ENCODE measurements at regions not wholly inside any gene's neighbourhood (a gene's known extent, or its start where the extent isn't known, plus 50 kb on each side); places are given as distances from the start of the nearest gene placed in this dataset.

DNA sequence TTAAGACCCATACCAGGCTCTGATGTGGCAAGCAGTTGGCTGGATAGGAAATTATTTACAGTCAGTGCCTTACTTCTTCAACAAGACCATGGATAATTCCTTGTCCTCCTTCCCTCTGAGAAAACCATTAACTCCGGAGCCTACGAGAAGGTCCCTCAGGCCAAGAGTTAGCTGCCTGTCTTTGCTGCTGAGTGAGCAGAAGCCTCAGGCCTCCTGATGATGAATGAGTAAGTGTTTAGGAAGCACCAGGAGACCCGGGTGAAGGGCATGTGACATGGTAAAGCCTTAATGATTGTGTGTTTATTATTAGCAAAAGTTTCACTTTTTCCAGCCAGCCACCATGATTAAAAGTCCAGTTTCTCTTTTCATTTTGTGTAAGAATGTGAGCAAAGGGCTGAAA lies 174.9 kb upstream of the TOPAZ1 start:
- no peak for DNase-seq (ENCODE audit: low read depth)
- TF ChIP-seq, protein P1, sequence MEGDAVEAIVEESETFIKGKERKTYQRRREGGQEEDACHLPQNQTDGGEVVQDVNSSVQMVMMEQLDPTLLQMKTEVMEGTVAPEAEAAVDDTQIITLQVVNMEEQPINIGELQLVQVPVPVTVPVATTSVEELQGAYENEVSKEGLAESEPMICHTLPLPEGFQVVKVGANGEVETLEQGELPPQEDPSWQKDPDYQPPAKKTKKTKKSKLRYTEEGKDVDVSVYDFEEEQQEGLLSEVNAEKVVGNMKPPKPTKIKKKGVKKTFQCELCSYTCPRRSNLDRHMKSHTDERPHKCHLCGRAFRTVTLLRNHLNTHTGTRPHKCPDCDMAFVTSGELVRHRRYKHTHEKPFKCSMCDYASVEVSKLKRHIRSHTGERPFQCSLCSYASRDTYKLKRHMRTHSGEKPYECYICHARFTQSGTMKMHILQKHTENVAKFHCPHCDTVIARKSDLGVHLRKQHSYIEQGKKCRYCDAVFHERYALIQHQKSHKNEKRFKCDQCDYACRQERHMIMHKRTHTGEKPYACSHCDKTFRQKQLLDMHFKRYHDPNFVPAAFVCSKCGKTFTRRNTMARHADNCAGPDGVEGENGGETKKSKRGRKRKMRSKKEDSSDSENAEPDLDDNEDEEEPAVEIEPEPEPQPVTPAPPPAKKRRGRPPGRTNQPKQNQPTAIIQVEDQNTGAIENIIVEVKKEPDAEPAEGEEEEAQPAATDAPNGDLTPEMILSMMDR (IDR thresholded peaks at IDR 0.05; ENCODE audit: low read length, missing control alignments): no peak
- H3K4me3 ChIP-seq (replicated peaks; ENCODE audit: low read depth, low read length): no peak overlapping the region

DNA sequence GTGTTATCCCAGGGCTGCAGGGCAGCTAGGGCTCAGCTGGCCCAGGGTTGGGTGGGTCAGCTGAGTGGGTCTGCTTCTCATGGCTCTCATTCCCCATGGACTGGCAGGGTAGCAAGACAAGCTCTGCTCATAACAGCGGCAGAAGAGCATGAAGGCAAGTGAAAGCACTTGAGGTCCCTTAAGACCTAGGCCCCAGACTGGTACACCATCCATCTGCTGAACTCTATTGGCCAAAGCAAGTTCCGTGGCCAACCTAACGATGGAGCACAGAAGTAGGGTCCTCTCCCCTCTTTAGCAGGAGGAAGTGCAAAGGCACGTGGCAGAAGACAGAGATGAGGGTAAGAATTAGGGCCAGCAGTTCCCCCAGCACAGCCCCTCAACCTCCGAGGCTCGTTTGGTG lies 174.3 kb upstream of the TOPAZ1 start:
- no peak overlapping the region for H3K4me3 ChIP-seq (replicated peaks; ENCODE audit: low read depth, low read length)
- DNase-seq (ENCODE audit: low read depth): no peak
- TF ChIP-seq, protein P1 (IDR thresholded peaks at IDR 0.05; ENCODE audit: low read length, missing control alignments): no peak

DNA sequence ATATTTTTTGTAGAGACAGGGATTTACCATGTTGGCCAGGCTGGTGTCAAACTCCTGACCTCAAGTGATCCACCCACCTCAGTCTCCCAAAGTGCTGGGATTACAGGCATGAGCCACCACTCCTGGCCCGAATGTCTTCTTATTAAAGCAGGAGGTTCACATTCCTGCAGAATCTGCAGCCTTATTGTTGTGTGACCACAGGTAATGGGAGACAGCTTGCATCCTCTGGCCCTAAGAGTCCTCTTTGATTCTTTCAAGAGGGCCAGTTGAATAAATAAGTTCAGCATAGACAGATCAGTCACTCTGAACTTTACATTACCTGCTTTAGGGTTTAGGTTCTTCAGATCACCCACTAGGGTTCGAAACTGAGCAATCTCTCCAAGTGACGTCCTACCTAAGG lies 172.9 kb upstream of the TOPAZ1 start:
- H3K4me3 ChIP-seq (replicated peaks; ENCODE audit: low read depth, low read length): no peak overlapping the region
- TF ChIP-seq, protein P1 (IDR thresholded peaks at IDR 0.05; ENCODE audit: low read length, missing control alignments): no peak
- DNase-seq (ENCODE audit: low read depth): no peak

DNA sequence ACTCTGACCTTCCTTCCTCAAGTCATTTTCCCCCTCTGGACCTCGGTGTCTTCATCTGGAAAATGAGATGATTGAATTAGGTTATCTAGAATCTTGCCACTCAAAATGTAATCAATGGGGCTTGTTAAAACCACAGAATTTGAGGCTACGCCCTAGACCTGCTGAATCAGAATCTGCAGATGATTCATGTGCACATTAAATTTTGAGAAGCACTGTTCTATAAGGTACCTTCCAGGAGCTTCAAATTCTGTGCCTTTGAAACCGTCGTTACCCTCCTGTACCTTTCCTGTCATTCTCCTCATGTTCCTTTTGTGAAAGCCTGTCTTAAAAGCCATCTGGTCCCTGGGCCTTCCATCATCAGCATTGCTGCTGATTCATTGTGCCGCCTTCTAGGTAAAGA lies 172.4 kb upstream of the TOPAZ1 start:
- TF ChIP-seq, protein P1 (IDR thresholded peaks at IDR 0.05; ENCODE audit: low read length, missing control alignments): no peak
- DNase-seq (ENCODE audit: low read depth): no peak
- H3K4me3 ChIP-seq (replicated peaks; ENCODE audit: low read depth, low read length): no peak overlapping the region

DNA sequence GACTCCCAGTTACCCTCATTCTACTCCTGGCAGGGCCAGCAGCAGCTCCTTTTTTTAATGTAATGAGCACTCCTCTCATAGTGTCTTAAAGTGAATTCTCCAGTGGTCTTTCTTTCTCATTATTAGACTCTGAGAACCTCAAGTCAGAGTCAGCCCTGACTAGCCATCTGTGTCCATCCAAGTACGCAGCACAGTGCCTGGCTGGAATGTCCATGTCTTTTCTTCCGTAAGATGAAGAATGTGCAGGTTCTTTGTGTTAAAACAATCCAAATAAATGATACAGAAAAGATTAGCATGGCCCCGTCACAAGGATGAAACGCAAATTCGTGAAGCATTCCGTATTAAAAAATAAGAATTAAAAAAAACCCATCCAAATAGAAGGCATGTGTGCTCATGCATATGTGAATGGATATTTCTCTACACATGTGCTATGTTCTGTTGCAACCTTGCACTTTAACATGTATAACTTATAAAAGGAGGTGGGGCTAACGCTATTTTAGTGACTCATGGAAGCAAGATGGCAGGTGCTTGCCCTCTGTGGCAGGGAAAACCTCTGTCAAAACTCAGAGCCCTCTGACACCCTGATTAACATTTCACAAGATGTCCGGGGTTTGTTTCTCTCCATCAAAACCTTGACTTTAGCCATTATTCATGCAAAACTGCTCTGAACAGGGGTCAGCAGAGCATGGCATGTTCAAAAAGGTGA lies 170.7 kb upstream of the TOPAZ1 start:
- DNase-seq (ENCODE audit: low read depth): no peak
- TF ChIP-seq, protein P1 (IDR thresholded peaks at IDR 0.05; ENCODE audit: low read length, missing control alignments): no peak

DNA sequence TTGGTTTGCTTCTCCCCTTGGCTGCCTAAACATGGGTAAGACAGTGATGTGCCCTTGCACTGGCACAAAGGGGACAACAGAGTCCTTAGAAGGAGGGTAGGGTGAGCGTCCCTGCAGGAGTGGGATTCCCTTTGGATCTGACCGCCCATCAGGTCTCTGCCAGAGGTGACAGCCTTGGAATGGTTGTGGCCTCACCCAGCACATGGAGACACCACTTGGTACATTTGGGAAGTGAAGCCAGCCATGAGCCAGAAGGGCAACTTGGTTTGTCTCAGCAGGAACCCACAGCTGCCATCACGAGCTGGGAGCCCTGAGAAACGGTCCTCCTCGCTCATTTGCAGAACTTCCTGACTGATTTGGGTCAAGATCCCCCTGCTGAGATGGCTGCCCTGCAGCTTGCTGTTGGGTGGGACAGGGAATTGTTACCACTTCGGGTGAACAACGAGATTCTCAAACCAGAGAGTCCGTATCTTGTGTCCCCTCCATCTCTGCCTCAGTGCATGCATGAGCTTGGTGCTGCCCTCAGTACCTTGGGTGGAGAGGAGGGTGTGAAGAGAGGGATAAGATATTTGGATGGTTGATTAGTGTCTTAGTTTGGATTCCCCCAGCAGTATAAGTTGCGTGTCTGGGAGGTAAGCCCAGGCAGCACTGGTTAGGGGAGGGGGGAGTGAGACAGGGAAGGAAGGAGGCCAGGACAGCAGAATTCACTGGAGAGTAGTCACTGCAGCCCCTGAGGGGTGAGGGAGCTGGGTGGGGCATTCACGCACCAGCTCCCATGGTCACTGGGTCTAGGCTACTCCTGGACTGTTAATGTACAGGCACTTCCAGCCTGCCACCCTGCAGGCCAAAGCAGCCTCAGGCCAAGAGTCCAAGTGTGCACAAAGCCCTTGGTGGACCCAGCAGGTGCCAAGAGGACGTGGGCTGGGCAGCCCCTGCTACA lies 168.8 kb upstream of the TOPAZ1 start:
- no peak for DNase-seq (ENCODE audit: low read depth)

More for the DNA sequence above, 170.7 kb upstream of the TOPAZ1 start:
- H3K4me3 ChIP-seq (replicated peaks; ENCODE audit: low read depth, low read length): no peak overlapping the region

More for the DNA sequence above, 168.8 kb upstream of the TOPAZ1 start:
- no peak overlapping the region for H3K4me3 ChIP-seq (replicated peaks; ENCODE audit: low read depth, low read length)
- TF ChIP-seq, protein P1 (IDR thresholded peaks at IDR 0.05; ENCODE audit: low read length, missing control alignments): no peak

Data from fibroblast of pulmonary artery (primary cell).